GM12865 (cell line): ENCODE measurements at regions not wholly inside any gene's neighbourhood (a gene's known extent, or its start where the extent isn't known, plus 50 kb on each side); places are given as distances from the start of the nearest gene placed in this dataset.
"Not testable (repeated sequence)": the region's sequence is repeated elsewhere in the genome, so short reads cannot be mapped to it uniquely, and the experiment has no call there.

Experiments
- DNase-seq: peaks from one replicate; pipeline ENCODE4 v3.0.0; 2010; ENCODE audit warnings: low read depth
- H3K4me3 ChIP-seq: 2 replicates; pipeline ENCODE4 v1.5.1; 2011; ENCODE audit warnings: mild to moderate bottlenecking, low read depth, low read length, control low read depth
- CTCF ChIP-seq: IDR thresholded peaks from 2 replicates; pipeline ENCODE4 v1.5.1; 2011; ENCODE audit warnings: low read length, control low read depth, low read depth, inconsistent platforms; ENCODE audit not compliant: insufficient read depth; ENCODE audit errors: missing control alignments

DNA sequence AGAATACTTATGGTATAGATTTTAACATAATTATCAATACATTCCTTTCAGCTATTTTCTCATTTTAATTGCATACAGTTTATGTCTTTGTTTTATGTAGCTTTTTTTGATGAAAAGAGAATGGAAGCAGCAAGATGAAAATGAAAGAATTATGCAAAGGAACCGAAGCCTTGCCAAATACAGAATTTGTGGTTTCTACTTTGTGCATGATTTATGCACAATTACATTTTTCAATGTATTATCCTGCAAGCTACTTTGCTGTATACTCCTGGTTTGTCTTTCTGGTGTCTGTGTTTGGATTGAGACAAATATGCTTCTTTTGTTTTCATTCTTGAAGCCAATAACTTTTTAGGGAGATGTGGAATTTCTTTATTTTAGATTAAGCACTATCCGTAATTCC, 1642.6 kb upstream of the CELF4 start:
- H3K4me3 ChIP-seq: no peak overlapping the region
- DNase-seq: no peak
- no peak for TF ChIP-seq CTCF

DNA sequence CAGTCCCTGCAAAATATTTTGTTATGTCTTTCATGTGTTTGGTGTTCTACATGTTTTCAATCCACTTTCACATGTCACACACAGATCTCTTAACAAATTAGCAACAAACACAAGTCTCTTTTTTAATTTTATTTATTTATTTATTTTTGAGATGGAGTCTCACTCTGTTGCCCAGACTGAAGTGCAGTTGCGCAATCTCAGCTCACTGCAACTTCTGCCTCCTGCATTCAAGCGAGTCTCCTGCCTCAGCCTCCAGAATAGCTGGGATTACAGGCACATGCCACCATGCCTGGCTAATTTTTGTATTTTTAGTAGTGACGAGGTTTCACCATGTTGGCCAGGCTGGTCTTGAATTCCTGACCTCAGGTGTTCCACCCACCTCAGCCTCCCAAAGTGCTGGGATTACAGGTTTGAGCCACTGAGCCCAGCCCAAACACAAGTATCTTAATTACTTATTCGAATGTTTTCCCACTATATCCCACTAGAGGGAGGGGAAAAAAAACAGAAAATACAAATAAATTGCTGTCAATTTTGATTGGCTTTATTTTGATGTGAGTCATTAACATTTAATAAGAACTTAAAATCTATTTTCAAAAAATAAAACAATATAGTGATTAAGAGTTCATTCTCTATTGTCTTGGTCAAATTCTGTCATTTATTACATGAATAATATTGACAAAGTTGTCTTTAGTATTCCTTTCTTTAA, 1641.0 kb upstream of the CELF4 start:
- not testable (repeated sequence) for H3K4me3 ChIP-seq

GRCh38 chr18:39205565-39206195, 1640.1 kb upstream of the CELF4 start:
- H3K4me3 ChIP-seq: no peak overlapping the region
- no peak for TF ChIP-seq CTCF
- peak; percentile 38 for DNase-seq

More for the DNA sequence above, 1641.0 kb upstream of the CELF4 start:
- DNase-seq: not testable (repeated sequence)

GRCh38 chr18:39200153-39200552, 1634.6 kb upstream of the CELF4 start:
- TF ChIP-seq CTCF: no peak
- H3K4me3 ChIP-seq: no peak overlapping the region
- no peak for DNase-seq

- TF ChIP-seq CTCF: no peak
- no peak overlapping the region for H3K4me3 ChIP-seq
- no peak for DNase-seq
Observed at GRCh38 chr18:39199231-39199855, 1633.7 kb upstream of the CELF4 start.

- no peak for TF ChIP-seq CTCF
- DNase-seq: no peak
- no peak overlapping the region for H3K4me3 ChIP-seq
Observed at GRCh38 chr18:39198376-39198775, 1632.8 kb upstream of the CELF4 start.

- no peak for DNase-seq
- TF ChIP-seq CTCF: no peak
- H3K4me3 ChIP-seq: no peak overlapping the region
Observed at GRCh38 chr18:39191931-39192330, 1626.3 kb upstream of the CELF4 start.
